Trophoblast cell (in vitro differentiated cells and primary cell): ENCODE measurements at regions not wholly inside any gene's neighbourhood (a gene's known extent, or its start where the extent isn't known, plus 50 kb on each side); places are given as distances from the start of the nearest gene placed in this dataset.

Experiments
- DNase-seq, 2 donors: peaks; one replicate each; pipeline ENCODE4 v3.0.0-alpha.2; 2016
- H2AFZ ChIP-seq: 2 replicates; pipeline ENCODE4 v1.6.1; 2013; ENCODE audit warnings: low read length, moderate library complexity, mild to moderate bottlenecking; ENCODE audit not compliant: insufficient read depth, poor library complexity
- H2AK5ac ChIP-seq: 2 replicates; pipeline ENCODE4 v1.6.1; 2013; ENCODE audit warnings: mild to moderate bottlenecking, low read length
- H2BK120ac ChIP-seq: 2 replicates; pipeline ENCODE4 v1.6.1; 2013; ENCODE audit warnings: low read length, mild to moderate bottlenecking, moderate library complexity; ENCODE audit not compliant: insufficient read depth, poor library complexity
- H2BK12ac ChIP-seq: 2 replicates; pipeline ENCODE4 v1.6.1; 2013; ENCODE audit warnings: mild to moderate bottlenecking, low read length, moderate library complexity
- H2BK5ac ChIP-seq: 2 replicates; pipeline ENCODE4 v1.6.1; 2013; ENCODE audit warnings: low read length, low read depth, moderate library complexity, mild to moderate bottlenecking; ENCODE audit not compliant: poor library complexity
- H3K14ac ChIP-seq: 2 replicates; pipeline ENCODE4 v1.6.1; 2013; ENCODE audit warnings: mild to moderate bottlenecking, low read length
- H3K18ac ChIP-seq: 2 replicates; pipeline ENCODE4 v1.6.1; 2013; ENCODE audit warnings: mild to moderate bottlenecking, low read length
- H3K23ac ChIP-seq: 2 replicates; pipeline ENCODE4 v1.6.1; 2013; ENCODE audit warnings: low read length
- H3K27ac ChIP-seq: 2 replicates; pipeline ENCODE4 v1.5.1; 2013; ENCODE audit warnings: low read depth, mild to moderate bottlenecking, inconsistent platforms, low read length, moderate library complexity
- H3K27me3 ChIP-seq: 2 replicates; pipeline ENCODE4 v1.6.1; 2013; ENCODE audit warnings: inconsistent platforms, mild to moderate bottlenecking, low read length, moderate library complexity; ENCODE audit not compliant: insufficient read depth
- H3K36me3 ChIP-seq, 2 experiments: 1 replicate in 1 of 2; 2 replicates in 1 of 2; pipeline ENCODE4 v1.6.1; 2013; ENCODE audit warnings: low read length in 2 of 2, mild to moderate bottlenecking in 2 of 2, moderate library complexity in 1 of 2; ENCODE audit not compliant: insufficient read depth in 2 of 2, control insufficient read depth in 1 of 2
- H3K4ac ChIP-seq: 2 replicates; pipeline ENCODE4 v1.6.1; 2013; ENCODE audit warnings: low read depth, mild to moderate bottlenecking, low read length, moderate library complexity
- H3K4me1 ChIP-seq, 2 experiments: 1 replicate in 1 of 2; 2 replicates in 1 of 2; pipeline ENCODE4 v1.6.1; 2013; ENCODE audit warnings: low read length in 2 of 2, mild to moderate bottlenecking in 2 of 2, moderate library complexity in 1 of 2; ENCODE audit not compliant: insufficient read depth in 2 of 2, control insufficient read depth in 1 of 2
- H3K4me2 ChIP-seq: 2 replicates; pipeline ENCODE4 v1.6.1; 2013; ENCODE audit warnings: inconsistent platforms, mild to moderate bottlenecking, low read length, moderate library complexity
- H3K4me3 ChIP-seq: 2 replicates; pipeline ENCODE4 v1.5.1; 2013; ENCODE audit warnings: mild to moderate bottlenecking, low read depth, low read length, inconsistent platforms
- H3K79me1 ChIP-seq: one replicate; pipeline ENCODE4 v1.6.1; 2013; ENCODE audit warnings: low read length
- H3K79me2 ChIP-seq: 2 replicates; pipeline ENCODE4 v1.6.1; 2013; ENCODE audit warnings: low read length, mild to moderate bottlenecking; ENCODE audit not compliant: control insufficient read depth, insufficient read depth, poor library complexity
- H3K9ac ChIP-seq: 2 replicates; pipeline ENCODE4 v1.6.1; 2013; ENCODE audit warnings: mild to moderate bottlenecking, low read length
- H3K9me3 ChIP-seq: 2 replicates; pipeline ENCODE4 v1.6.1; 2013; ENCODE audit warnings: low read depth, mild to moderate bottlenecking, control low read depth, inconsistent platforms, low read length; ENCODE audit not compliant: insufficient read depth
- H4K12ac ChIP-seq: 2 replicates; pipeline ENCODE4 v1.6.1; 2013; ENCODE audit warnings: low read depth, mild to moderate bottlenecking, low read length, moderate library complexity
- H4K8ac ChIP-seq: 2 replicates; pipeline ENCODE4 v1.6.1; 2013; ENCODE audit warnings: low read depth, mild to moderate bottlenecking, low read length, moderate library complexity
- H4K91ac ChIP-seq: one replicate; pipeline ENCODE4 v1.6.1; 2013; ENCODE audit warnings: low read depth, mild to moderate bottlenecking, low read length, moderate library complexity
- WGBS: extraction: QIAGEN DNeasy Blood & Tissue Kit; methylation state at CpG from one replicate; pipeline ENCODE4 v1.1.7; 2013; ENCODE audit warnings: missing lambda C conversion rate; ENCODE audit not compliant: insufficient read length, insufficient coverage; ENCODE audit errors: extremely low coverage; 5-methylcytosine and 5-hydroxymethylcytosine counted together

DNA sequence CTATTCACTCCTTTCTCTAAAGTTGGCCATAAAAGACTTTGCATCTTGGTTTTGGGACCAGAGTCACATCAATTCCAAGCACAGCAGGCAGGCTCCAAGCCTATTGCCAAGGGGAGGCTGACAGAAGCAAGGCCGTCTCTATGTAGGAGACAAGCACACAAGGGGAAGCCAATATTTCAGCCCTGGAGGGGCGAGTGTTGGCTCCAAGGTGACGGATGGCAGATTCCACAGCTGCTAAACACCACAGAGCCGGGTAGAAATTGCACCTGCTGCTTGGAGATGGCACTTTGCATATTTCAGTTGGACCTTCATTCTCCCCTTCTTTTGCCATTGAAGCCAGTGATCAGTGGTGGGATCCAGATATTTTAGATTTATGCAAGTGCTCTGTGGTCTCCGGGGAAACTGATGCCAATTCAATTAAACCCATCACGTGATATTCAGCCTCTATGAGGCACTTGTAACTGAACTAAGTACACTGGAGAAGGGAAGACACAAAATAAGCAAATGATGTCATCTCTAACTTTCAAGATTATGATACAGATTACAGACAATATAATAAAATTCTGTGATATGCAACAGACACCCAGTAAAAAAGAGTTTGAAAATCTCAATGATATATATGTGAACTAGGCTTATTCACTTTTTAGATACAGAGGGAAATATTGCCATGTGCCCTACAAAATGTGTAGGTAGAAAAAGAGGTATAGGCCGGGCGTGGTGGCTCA is 102.8 kb upstream of the GREM2 start:
- no CpG with 5 or more reads among the region's 8 CpGs for WGBS
- Histone ChIP-seq H3K27ac (no peak overlapping the region), H3K4me2 (no peak overlapping the region), H3K4ac (no peak overlapping the region), H3K27me3 (no peaks in the 10 kb centered on the region), H2BK12ac (no peak overlapping the region), H3K4me1 (no peaks in the 10 kb centered on the region), H3K9me3 (no peaks in the 10 kb centered on the region), H2AK5ac (no peak overlapping the region), H4K12ac (no peak overlapping the region), H3K9ac (no peak overlapping the region), H3K79me2 (no peaks in the 10 kb centered on the region), H4K91ac (no peak overlapping the region), H4K8ac (no peak overlapping the region), H3K36me3 (no peaks in the 10 kb centered on the region), H2BK120ac (no peak overlapping the region), H3K14ac (no peak overlapping the region), H3K4me3 (no peak overlapping the region), H2AFZ (no peak overlapping the region), H2BK5ac (no peak overlapping the region), H3K23ac (no peak overlapping the region), H3K18ac (no peak overlapping the region), H3K79me1 (no peaks in the 10 kb centered on the region)
- no peak for DNase-seq

DNA sequence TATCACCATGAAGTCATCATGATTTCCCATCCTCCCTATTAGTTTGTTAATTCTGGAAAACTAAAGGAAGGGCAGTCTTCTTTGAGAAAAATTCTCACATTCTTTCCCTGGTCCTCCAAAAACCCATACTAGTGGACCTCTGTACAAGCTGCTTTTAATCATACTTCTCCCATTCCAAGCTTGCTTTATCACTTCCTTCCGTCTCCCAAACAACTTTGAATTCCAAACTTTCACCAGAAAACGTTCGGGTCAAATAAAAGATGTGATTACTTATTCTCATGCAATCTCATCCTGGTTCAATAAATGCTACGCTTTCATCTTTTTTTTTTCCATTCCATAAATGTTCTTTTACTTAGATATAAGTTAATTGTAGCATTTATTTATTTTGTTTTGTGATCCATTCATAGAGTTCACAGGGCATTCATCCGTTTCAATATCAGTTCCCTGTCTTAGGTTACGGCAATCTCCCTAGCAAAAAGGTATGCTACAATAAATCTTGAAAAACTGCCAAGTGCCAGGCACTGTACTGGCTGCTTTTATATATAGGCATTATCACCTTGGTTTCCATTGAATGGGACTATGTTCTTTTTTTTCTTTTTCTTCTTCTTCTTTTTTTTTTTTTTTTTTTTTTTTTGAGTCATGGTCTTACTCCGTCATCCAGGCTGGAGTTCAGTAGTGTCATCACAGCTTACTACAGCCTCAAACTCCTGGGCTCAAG is 100.2 kb upstream of the GREM2 start:
- no peak overlapping the region for H4K12ac ChIP-seq
- no peak overlapping the region for H3K14ac ChIP-seq
- H3K4me3 ChIP-seq, result no peak overlapping the region
- no peak overlapping the region for H3K23ac ChIP-seq
- no peak for DNase-seq
- no peaks in the 10 kb centered on the region for H3K9me3 ChIP-seq
- H2BK120ac ChIP-seq, result no peak overlapping the region
- WGBS, result no CpG with 5 or more reads among the region's 7 CpGs
- H3K4me2 ChIP-seq, result no peak overlapping the region
- no peak overlapping the region for H3K4ac ChIP-seq
- no peaks in the 10 kb centered on the region for H3K79me2 ChIP-seq
- no peak overlapping the region for H2AK5ac ChIP-seq
- H3K9ac ChIP-seq, result no peak overlapping the region
- H2BK12ac ChIP-seq, result no peak overlapping the region
- H3K4me1 ChIP-seq, result no peaks in the 10 kb centered on the region
- H3K27me3 ChIP-seq, result no peaks in the 10 kb centered on the region
- H3K36me3 ChIP-seq, result no peaks in the 10 kb centered on the region
- no peak overlapping the region for H4K91ac ChIP-seq
- H2AFZ ChIP-seq, result no peak overlapping the region
- H3K27ac ChIP-seq, result no peak overlapping the region
- H4K8ac ChIP-seq, result no peak overlapping the region
- H3K18ac ChIP-seq, result no peak overlapping the region
- no peaks in the 10 kb centered on the region for H3K79me1 ChIP-seq
- H2BK5ac ChIP-seq, result no peak overlapping the region

DNA sequence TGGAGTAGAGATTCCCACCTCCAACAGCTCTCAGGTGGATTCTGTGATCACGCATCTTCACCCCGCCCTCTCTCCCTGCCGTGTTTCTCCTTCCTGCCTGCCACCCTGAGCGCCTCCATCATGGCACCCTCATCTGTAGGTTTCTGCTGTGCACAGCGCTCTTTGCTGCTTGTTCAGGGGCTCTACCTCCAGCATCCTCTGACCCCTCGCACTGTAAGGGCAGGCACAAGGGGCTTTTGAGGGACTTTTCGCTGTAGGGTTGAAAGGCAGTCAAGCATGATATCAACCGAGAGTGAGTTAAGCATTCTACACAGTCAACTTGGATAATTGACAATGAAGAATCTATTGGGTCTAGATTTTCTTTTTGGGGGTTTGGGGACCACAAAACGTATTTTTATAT is 99.1 kb upstream of the GREM2 start:
- Histone ChIP-seq H2BK120ac (no peak overlapping the region), H3K9ac (no peak overlapping the region), H4K8ac (no peak overlapping the region), H3K4me3 (no peak overlapping the region), H3K36me3 (no peaks in the 10 kb centered on the region), H3K9me3 (no peaks in the 10 kb centered on the region), H3K27me3 (no peaks in the 10 kb centered on the region), H4K91ac (no peak overlapping the region), H2BK12ac (no peak overlapping the region), H2AFZ (no peak overlapping the region), H3K4ac (no peak overlapping the region), H2BK5ac (no peak overlapping the region), H3K27ac (no peak overlapping the region), H3K79me1 (no peaks in the 10 kb centered on the region), H3K14ac (no peak overlapping the region), H4K12ac (no peak overlapping the region), H3K4me1 (no peaks in the 10 kb centered on the region), H3K4me2 (no peak overlapping the region), H3K23ac (no peak overlapping the region), H3K79me2 (no peaks in the 10 kb centered on the region), H2AK5ac (no peak overlapping the region), H3K18ac (no peak overlapping the region)
- WGBS, result no CpG with 5 or more reads among the region's 9 CpGs
- DNase-seq, result no peak

DNA sequence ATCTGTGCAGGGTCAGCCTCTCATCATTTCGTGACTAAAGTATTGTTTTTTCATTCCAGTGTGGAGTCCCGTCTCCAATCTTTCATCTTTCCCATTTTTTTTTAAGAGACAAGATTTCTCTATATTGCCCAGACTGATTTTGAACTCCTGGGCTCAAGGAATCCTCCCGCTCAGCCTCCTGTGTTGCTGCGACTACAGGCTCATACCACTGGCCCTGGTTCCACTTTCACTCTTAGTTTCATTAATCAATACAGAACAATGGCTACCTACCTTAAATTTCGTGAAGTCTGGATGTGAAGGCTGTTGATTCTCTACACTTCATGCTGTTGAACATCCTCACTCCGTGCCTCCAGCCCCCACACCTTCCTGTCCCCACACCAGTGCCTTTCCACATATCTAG is 97.7 kb upstream of the GREM2 start:
- Histone ChIP-seq H3K79me1 (no peaks in the 10 kb centered on the region), H3K9ac (no peak overlapping the region), H3K18ac (no peak overlapping the region), H3K27ac (no peak overlapping the region), H3K4me1 (no peaks in the 10 kb centered on the region), H2BK5ac (no peak overlapping the region), H3K9me3 (no peaks in the 10 kb centered on the region), H2BK12ac (no peak overlapping the region), H2BK120ac (no peak overlapping the region), H2AFZ (no peak overlapping the region), H3K36me3 (no peaks in the 10 kb centered on the region), H3K14ac (no peak overlapping the region), H3K4me3 (no peak overlapping the region), H4K91ac (no peak overlapping the region), H4K12ac (no peak overlapping the region), H3K27me3 (no peaks in the 10 kb centered on the region), H3K79me2 (no peaks in the 10 kb centered on the region), H4K8ac (no peak overlapping the region), H3K23ac (no peak overlapping the region), H3K4ac (no peak overlapping the region), H3K4me2 (no peak overlapping the region), H2AK5ac (no peak overlapping the region)
- no peak for DNase-seq
- WGBS, result no CpG with 5 or more reads among the region's 6 CpGs
